ENCODE measurements at regions not wholly inside any gene's neighbourhood (a gene's known extent, or its start where the extent isn't known, plus 50 kb on each side); places are given as distances from the start of the nearest gene placed in this dataset.

DNA sequence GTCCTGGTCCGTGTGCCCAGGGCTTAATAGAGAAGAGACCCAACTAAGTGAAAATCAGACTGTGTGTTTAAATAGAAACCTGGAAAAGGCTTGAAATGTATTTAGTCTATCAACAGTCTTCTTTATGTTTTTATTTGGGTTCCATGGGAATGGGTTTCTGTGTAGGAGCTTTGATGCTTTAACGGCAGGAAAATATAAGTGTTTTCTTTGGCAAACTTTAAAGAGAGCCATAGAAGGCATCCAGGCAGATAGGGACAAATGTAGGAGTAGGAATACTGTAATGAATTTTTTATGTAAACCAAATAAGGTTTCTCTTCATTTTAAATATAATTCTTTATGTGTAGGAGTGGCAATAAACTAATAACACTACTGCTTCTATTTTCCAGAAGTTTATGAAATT, 989.0 kb downstream of the GATA3 start:
- H3K4me3 Mint-ChIP-seq (ENCODE audit: unreplicated experiment) = no peak overlapping the region
- FAIRE-seq (no peak), DNase-seq (ENCODE audit: low read depth) (no peak)
- Histone ChIP-seq H3K4me2 (ENCODE audit: low read length) (no peak overlapping the region), H2AFZ (ENCODE audit: low read depth, low read length) (no peak overlapping the region), H3K4me1 (ENCODE audit: insufficient read depth, low read length) (no peaks in the 10 kb centered on the region), H3K4me3 (ENCODE audit: insufficient read depth, low read depth, low read length) (no peak overlapping the region), H3K27ac (ENCODE audit: low read depth, low read length) (no peak overlapping the region), H3K9ac (ENCODE audit: low read length) (no peak overlapping the region), H3K36me3 (ENCODE audit: insufficient read depth, low read length) (no peaks in the 10 kb centered on the region), H4K20me1 (ENCODE audit: insufficient read depth, low read length) (no peaks in the 10 kb centered on the region), H3K27me3 (ENCODE audit: insufficient read depth, low read length) (no peaks in the 10 kb centered on the region), H3K9me3 (ENCODE audit: insufficient read depth, low read depth, low read length) (peaks cover 2% of the 10 kb centered on the region), H3K79me2 (ENCODE audit: insufficient read depth, low read length) (no peaks in the 10 kb centered on the region)
- H3K9me3 Mint-ChIP-seq (ENCODE audit: unreplicated experiment) = peaks cover 2% of the 10 kb centered on the region
- H3K36me3 Mint-ChIP-seq (ENCODE audit: low read depth, unreplicated experiment) = no peaks in the 10 kb centered on the region
- no peak for TF ChIP-seq EZH2 (IDR thresholded peaks at IDR 0.05; ENCODE audit: insufficient read depth, low read length)
- TF ChIP-seq, protein P1, sequence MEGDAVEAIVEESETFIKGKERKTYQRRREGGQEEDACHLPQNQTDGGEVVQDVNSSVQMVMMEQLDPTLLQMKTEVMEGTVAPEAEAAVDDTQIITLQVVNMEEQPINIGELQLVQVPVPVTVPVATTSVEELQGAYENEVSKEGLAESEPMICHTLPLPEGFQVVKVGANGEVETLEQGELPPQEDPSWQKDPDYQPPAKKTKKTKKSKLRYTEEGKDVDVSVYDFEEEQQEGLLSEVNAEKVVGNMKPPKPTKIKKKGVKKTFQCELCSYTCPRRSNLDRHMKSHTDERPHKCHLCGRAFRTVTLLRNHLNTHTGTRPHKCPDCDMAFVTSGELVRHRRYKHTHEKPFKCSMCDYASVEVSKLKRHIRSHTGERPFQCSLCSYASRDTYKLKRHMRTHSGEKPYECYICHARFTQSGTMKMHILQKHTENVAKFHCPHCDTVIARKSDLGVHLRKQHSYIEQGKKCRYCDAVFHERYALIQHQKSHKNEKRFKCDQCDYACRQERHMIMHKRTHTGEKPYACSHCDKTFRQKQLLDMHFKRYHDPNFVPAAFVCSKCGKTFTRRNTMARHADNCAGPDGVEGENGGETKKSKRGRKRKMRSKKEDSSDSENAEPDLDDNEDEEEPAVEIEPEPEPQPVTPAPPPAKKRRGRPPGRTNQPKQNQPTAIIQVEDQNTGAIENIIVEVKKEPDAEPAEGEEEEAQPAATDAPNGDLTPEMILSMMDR (IDR thresholded peaks at IDR 0.05; ENCODE audit: insufficient read depth, low read depth, low read length) = no peak
- H3K27me3 Mint-ChIP-seq (ENCODE audit: low read depth, unreplicated experiment) = peaks cover 4% of the 10 kb centered on the region
- no peaks in the 10 kb centered on the region for H3K4me1 Mint-ChIP-seq (ENCODE audit: low read depth, unreplicated experiment)
- H3K27ac Mint-ChIP-seq (ENCODE audit: unreplicated experiment) = no peak overlapping the region

DNA sequence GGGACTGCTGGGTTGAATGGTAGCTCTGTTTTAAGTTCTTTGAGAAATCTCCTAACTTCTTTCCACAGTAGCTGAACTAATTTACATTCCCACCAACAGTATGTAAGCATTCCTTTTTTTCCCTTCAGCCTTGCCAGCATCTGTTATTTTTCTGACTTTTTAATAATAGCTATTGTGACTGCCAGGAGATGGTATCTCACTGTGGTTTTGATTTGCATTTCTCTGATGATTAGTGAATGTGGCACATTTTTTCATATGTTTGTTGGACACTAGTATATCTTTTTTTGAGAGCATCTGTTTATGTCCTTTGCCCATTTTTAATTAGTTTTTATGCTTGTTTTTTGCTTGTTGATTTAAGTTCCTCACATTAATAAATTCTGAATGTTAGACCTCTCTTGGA, 990.8 kb downstream of the GATA3 start:
- Mint-ChIP-seq H3K9me3 (ENCODE audit: unreplicated experiment) (peaks cover 2% of the 10 kb centered on the region), H3K36me3 (ENCODE audit: low read depth, unreplicated experiment) (no peaks in the 10 kb centered on the region), H3K4me3 (ENCODE audit: unreplicated experiment) (no peak overlapping the region), H3K4me1 (ENCODE audit: low read depth, unreplicated experiment) (no peaks in the 10 kb centered on the region), H3K27me3 (ENCODE audit: low read depth, unreplicated experiment) (peaks cover 4% of the 10 kb centered on the region), H3K27ac (ENCODE audit: unreplicated experiment) (no peak overlapping the region)
- Histone ChIP-seq H3K9ac (ENCODE audit: low read length) (no peak overlapping the region), H3K4me3 (ENCODE audit: insufficient read depth, low read depth, low read length) (no peak overlapping the region), H3K4me1 (ENCODE audit: insufficient read depth, low read length) (no peaks in the 10 kb centered on the region), H3K4me2 (ENCODE audit: low read length) (no peak overlapping the region), H4K20me1 (ENCODE audit: insufficient read depth, low read length) (no peaks in the 10 kb centered on the region), H3K27ac (ENCODE audit: low read depth, low read length) (no peak overlapping the region), H3K27me3 (ENCODE audit: insufficient read depth, low read length) (no peaks in the 10 kb centered on the region), H3K9me3 (ENCODE audit: insufficient read depth, low read depth, low read length) (peaks cover 2% of the 10 kb centered on the region), H3K36me3 (ENCODE audit: insufficient read depth, low read length) (no peaks in the 10 kb centered on the region), H2AFZ (ENCODE audit: low read depth, low read length) (no peak overlapping the region), H3K79me2 (ENCODE audit: insufficient read depth, low read length) (no peaks in the 10 kb centered on the region)
- DNase-seq (ENCODE audit: low read depth) (no peak), FAIRE-seq (no peak)
- TF ChIP-seq EZH2 (IDR thresholded peaks at IDR 0.05; ENCODE audit: insufficient read depth, low read length) = no peak
- TF ChIP-seq, protein P1 (IDR thresholded peaks at IDR 0.05; ENCODE audit: insufficient read depth, low read depth, low read length) = no peak

DNA sequence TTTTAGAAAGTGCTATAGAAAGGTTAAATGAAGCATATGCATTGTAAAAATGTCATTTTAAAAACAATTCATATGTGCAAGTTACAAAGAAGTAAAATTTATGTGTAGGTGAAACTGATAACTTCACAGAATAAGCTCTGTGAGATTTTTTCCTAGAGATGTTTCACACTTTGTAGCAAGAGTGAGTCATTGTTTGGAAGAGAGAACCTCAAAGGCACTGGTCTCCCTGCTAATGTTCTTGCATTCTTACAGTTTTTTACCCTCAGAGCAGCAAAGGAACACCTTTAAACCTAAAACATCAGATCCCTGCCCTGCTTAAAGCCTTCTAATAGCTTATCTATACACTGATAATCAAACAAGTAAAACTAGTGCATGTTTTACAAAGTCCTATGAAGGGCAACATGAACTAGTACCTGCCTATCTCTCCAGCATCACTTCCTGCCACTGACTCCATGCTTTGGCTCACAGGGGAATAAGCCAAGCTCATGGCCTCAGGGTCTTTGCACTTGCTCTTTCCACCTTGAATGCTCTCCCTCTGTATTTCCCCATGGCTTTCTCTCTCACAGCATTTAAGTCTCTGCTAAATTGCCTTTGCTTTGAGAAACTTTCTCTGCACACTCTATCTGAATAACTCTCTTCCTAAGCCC, 997.0 kb downstream of the GATA3 start:
- H3K9me3 ChIP-seq (ENCODE audit: insufficient read depth, low read depth, low read length) = no peaks in the 10 kb centered on the region
- no peak overlapping the region for H3K27ac ChIP-seq (ENCODE audit: low read depth, low read length)
- Mint-ChIP-seq H3K27me3 (ENCODE audit: low read depth, unreplicated experiment) (no peaks in the 10 kb centered on the region), H3K27ac (ENCODE audit: unreplicated experiment) (no peak overlapping the region), H3K36me3 (ENCODE audit: low read depth, unreplicated experiment) (no peaks in the 10 kb centered on the region), H3K9me3 (ENCODE audit: unreplicated experiment) (no peaks in the 10 kb centered on the region), H3K4me3 (ENCODE audit: unreplicated experiment) (no peak overlapping the region), H3K4me1 (ENCODE audit: low read depth, unreplicated experiment) (peaks cover 2% of the 10 kb centered on the region)
- FAIRE-seq (no peak), DNase-seq (ENCODE audit: low read depth) (peak; percentile 3)
- H3K9ac ChIP-seq (ENCODE audit: low read length) = no peak overlapping the region
- no peaks in the 10 kb centered on the region for H3K27me3 ChIP-seq (ENCODE audit: insufficient read depth, low read length)
- H3K4me1 ChIP-seq (ENCODE audit: insufficient read depth, low read length) = no peaks in the 10 kb centered on the region
- no peak for TF ChIP-seq EZH2 (IDR thresholded peaks at IDR 0.05; ENCODE audit: insufficient read depth, low read length)
- TF ChIP-seq, protein P1 (IDR thresholded peaks at IDR 0.05; ENCODE audit: insufficient read depth, low read depth, low read length) = no peak
- no peaks in the 10 kb centered on the region for H4K20me1 ChIP-seq (ENCODE audit: insufficient read depth, low read length)
- H3K4me3 ChIP-seq (ENCODE audit: insufficient read depth, low read depth, low read length) = no peak overlapping the region
- no peak overlapping the region for H2AFZ ChIP-seq (ENCODE audit: low read depth, low read length)
- no peaks in the 10 kb centered on the region for H3K79me2 ChIP-seq (ENCODE audit: insufficient read depth, low read length)
- no peaks in the 10 kb centered on the region for H3K36me3 ChIP-seq (ENCODE audit: insufficient read depth, low read length)
- H3K4me2 ChIP-seq (ENCODE audit: low read length) = no peak overlapping the region
